HuH-7 (cell line): ENCODE measurements at regions not wholly inside any gene's neighbourhood (a gene's known extent, or its start where the extent isn't known, plus 50 kb on each side); places are given as distances from the start of the nearest gene placed in this dataset.
"Not testable (repeated sequence)": the region's sequence is repeated elsewhere in the genome, so short reads cannot be mapped to it uniquely, and the experiment has no call there.

ENCODE experiments used
- DNase-seq: peaks from one replicate; pipeline ENCODE4 v3.0.0; 2011; ENCODE audit warnings: low spot score

DNA sequence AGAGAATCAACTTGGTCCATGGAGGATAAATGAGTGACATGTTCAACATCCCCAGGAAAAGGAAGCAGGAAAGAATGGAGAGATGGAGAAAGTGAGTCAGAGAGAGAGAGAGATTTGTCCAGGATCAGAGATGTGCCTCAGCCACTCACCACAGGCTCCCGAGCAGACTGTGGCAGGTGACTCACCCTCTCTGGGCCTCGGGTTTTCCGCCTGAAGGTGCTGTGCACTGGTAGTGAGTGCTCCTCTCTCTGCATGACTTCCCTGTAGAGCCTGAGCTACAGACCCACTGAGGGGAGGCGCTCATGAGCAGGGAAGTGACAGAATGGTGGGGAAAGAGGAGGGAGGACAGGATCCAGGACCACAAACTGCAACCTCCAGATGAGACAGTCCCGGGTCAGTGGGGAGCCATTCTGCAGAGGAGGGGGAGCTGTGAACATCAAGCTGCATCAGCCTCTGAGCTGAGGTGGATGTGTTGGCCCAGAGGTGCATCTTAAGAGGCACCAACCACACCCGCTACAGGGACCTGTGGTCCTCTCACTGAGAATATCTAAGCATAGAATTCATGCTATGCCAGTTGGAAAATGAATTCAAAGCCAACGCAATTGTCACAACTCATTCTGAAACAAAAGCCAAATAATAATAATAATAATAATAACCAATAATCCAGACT lies 433.4 kb downstream of the BRD1 start:
- no peak for DNase-seq

DNA sequence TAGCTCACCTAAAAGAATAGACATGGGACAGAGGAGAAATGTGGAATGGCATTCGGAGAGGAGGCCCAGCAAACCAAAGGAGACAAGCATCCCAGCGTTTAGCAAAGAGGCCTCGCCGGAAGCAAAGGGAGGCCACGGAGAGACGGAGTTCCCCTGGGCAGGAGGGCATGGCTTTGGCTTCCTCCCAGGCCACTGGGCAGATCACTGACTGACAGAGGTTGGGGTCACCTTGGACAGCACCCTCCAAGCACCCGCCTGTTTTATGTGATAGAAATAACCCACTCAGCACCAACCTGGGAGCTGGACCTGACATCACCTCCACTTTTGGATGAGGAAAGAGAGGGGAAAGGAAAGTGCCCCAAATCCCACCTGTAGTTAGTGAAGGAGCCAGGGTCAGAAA lies 434.1 kb downstream of the BRD1 start:
- no peak for DNase-seq

DNA sequence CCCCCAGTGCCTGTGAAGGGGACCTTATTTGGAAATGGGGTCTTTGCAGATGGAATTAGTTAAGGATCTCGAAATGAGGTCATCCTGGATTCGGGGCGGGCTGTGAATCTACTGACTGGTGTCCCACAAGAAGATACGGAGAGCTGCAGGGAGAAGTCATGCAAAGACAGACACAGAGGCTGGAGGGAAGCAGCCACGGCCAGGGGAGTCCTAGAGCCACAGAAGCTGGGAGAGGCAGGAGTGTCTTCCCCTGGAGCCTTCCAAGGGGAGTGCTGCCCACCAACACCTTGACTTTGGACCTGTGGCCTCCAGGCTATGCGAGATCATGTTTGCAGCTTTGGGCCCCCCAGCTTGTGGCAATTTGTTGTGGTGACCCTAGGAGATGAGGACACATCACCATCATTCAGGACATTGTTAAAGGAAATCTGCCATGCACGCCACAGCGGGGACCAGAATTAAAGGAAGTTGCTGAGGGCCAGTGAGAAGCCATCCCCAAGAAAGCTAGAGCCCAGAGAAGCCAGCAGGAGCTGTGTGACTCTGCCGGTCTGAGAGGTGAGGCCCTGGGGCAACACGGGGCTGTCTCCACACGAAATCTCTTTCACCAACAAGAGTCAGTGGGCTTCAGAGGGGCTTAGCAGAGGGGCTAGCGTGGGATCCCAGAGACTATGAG lies 434.7 kb downstream of the BRD1 start:
- DNase-seq = no peak

DNA sequence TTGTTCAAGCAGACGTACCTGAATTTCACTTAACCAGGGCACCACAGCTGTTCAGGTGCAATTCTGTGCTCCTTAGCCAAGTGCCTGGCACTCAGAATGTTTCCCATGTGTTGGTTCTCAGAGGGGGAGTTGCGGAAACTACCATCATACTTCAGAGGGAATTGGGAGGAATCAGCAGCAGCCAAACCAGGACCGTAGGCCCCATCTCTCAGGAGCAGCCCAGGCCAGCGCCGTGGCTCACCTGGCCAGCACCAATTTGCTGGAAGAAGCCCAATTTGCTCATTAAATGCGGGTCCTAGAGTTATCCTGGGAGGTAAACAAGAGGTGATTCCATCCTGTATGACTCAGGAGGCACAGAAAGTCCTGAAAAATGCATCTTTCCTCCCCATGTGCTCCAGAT lies 435.4 kb downstream of the BRD1 start:
- DNase-seq = no peak

DNA sequence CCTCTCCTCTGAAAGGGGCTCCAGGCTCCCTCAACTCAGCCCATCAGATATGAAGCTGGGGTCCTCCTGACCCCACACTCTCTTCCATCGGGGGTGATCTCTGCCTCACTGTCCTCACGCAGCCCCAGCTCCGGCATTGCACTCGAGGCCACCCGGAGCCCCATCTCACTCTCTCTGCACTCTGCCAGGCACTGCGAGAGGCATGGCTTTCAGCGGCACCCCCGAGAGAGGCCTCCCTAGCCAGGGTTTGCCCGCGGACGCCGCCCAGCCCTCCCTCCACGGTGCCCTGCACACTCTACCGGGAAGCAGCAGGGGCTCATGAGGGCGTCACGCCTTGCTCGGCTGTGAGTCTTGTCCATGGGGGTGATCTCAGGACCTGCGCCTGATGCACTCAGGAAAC lies 436.2 kb downstream of the BRD1 start:
- no peak for DNase-seq

DNA sequence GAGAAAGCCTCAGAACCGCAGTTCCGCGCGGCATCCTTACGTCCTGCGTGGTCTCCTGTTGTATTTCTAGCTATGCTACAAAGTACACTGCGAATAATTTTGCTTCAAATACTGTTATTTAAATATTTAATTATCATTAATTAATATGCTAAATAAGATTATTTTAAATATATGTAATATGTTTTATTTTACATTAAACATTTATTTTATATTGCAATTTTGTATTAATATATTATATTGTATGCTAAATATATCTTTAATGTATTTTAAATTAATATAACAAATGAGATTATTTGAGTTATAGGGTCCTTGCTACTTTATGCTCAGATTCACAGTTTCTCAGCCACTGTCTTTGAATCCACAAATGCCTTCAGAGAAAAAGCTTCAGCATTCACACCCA lies 436.7 kb downstream of the BRD1 start:
- DNase-seq = no peak

DNA sequence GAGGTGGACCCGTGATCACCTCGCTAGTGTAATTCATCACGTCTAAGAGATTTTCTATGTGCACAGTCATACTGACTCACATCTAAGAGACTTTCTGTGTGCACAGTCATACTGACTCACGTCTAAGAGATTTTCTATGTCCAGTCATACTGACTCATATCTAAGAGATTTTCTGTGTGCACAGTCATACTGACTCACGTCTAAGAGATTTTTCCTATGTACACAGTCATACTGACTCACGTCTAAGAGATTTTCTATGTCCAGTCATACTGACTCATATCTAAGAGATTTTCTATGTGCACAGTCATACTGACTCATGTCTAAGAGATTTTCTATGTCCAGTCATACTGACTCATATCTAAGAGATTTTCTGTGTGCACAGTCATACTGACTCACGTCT lies 443.8 kb downstream of the BRD1 start:
- DNase-seq = not testable (repeated sequence)

DNA sequence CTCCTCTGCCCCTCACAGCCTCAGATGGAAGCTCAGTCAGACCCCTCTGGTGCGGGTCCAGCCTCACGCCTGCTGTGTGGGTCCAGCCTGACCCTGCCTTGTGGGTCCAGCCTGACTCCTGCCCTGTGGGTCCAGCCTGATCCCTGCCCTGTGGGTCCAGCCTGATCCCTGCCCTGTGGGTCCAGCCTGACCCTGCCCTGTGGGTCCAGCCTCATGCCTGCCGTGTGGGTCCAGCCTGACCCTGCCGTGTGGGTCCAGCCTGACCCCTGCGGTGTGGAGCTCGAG lies 445.3 kb downstream of the BRD1 start:
- DNase-seq = no peak

DNA sequence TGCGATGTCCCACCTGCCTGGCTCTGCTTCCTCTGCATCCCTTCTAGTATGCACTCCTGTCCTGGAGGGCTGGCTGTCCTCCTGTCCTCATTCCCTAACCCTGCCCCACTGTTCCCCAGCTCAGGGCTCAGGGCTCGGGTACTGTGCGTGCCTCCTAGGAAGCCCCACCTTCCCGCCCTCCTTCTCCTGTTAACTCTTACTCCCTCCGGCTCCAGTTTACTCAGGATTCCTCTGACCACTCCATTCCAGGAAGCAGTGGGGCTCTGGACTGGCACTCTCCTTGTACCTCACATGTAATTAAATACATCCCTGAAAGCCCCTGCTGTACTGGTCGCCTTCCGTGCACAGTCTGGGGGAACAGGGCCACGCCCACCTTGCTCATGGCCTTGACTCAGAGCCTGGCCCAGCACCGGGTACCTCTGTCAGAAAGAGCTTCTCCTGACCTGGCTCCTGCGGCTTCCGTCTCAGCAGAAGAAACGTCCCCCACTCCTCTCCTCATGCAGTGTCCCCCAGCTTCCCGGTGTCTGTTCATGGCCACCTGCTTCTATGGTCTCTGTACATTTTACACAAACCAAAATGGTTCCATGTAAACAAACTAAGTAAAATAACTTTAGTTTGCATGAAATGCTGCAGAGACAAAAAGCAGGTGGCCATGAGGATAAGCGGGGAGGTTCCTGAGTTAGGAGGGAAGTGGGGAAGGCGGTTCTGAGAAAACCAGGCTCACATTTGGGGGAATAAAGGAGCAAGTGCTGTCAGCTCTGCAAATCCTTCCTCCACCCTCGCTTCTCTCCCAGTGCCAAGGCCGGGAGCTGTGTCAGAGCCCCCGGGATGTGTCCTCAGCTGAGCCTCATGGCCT lies 445.9 kb downstream of the BRD1 start:
- DNase-seq = no peak

DNA sequence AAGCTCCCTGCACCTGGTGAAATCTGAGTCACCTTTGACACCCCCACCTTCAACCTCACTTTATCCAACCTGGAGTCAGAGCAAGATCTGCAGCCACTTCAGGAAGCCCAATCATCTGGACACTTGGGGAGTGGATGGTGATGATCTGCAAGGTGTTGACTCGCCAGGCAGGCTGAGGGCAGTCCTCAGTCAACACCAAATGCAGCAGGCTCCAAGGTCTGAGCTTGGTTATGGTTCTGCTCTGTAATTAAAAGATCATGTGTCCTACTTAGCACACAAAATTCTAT lies 446.9 kb downstream of the BRD1 start:
- no peak for DNase-seq

DNA sequence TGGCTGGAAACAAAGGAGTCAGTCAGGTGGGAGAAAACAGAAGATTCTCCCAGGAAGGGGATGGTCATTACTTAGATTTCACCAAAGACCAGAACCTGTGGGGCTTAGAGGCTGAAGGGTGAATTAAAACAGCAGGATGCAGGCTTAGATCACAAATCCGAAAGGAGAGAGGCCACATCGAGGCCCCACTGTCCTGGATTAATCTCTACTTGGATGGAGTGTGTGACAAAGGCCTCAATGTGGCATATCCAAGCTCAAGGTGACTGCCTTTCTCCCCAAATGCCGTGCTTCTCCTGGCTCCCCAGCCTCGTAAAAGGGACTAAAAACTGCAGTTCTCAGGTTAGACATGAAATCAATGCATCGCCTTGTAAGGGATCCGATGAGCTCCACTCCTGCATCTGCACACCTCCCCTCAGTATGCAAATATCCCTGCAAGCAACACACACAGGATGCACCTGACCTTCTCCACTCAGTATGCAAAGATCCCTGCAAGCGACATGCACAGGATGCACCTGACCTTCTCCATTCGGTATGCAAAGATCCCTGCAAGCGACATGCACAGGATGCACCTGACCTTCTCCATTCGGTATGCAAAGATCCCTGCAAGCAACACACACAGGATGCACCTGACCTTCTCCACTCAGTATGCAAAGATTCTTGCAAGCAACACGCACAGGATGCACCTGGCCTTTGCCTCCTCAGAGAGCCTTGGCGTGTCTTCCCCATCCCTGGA lies 447.4 kb downstream of the BRD1 start:
- DNase-seq = no peak

DNA sequence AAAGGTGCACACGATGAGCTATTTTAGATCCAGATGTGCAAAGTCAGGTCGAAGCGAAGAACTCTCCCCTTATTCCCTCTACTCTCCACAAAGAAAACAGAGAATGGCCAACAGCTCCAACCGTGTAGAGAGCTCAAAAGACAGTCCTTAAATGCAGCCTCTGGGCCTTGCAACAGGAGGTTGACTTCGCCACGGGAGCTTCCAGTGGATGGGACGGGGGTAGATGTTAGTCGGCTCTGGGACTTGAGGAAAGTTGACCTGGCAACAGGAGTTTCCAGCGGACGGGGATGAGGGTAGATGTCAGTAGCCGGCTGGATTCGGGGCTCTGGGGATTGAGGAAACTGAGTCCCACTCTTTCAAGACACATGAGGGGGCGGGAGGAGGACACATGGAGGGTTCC lies 450.4 kb downstream of the BRD1 start:
- DNase-seq = no peak

DNA sequence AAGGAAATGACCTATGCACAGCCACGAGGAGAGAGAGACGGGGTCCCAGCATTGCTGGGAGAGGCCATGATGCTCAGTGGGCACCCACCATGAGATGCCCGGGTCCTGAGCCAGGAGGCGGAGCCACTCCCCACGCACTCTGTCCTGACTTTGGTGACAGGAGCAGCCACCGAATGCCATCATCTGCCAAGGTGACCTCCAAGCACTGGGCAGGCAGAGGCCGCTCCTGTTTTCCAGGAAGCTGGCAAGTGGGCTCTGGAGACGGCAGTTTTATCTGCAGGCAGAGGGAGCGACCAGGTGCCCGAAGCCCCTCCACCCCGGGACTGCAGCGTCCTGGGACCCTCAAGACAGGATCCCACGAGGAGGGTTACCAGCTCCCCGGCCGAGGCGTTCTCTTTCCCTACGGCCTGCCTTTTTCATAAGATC lies 453.9 kb downstream of the BRD1 start:
- DNase-seq = no peak

DNA sequence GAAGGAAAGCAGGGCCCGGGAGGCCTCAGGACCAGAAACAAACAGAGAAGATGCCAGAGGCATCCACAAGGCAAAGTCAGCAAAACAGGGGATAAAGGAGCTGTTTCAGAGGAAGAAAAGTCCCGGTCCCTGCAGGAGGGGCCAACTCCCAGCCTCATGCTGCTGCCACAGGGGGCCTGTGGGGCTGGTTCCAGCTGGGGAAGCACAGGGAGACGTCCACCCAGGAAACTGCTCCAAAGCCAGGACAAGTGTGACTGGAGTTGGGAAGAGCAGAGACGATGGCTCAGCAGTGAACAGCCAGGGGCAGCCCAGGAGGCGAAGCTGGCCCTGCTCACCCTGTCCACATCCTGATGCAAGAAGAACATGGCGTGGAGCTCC lies 454.4 kb downstream of the BRD1 start:
- DNase-seq = no peak

DNA sequence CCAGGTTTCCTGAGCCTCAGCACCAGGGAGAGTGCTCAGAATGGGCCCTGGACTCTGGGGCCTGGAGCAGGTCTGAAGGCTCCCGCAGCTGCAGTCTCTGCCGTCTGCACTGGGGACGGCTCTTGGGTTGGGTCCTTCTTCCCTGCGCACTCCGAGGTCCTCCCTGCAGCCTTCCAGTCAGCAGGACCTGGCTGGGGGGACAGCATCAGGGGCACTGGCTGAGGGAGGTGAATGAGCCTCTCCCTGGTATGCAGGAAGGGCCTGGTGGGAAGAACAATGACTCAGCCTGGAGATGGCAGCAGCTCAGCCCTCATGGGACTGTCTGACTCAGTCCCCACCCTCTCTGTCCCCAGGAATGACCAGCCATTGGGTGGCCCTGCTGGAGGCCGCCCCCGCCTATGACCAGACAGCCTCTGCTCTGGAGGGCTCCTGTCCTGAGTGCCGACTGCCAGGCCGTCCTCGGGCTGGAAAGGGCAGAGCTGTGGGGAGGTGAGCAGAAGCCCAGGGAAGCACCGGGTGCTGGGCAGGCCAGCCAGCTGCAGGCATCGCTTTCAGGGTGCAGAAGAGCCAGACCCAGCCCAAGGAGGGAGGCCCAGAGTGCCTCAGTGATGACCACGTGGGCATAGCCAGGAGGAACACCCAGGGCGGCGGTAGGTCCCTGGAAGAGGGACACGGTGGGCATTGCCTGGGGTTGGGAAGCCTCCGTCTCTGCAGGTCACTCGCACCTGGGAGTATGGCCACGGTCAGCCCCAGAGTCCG lies 455.0 kb downstream of the BRD1 start:
- DNase-seq = peak; percentile 34

DNA sequence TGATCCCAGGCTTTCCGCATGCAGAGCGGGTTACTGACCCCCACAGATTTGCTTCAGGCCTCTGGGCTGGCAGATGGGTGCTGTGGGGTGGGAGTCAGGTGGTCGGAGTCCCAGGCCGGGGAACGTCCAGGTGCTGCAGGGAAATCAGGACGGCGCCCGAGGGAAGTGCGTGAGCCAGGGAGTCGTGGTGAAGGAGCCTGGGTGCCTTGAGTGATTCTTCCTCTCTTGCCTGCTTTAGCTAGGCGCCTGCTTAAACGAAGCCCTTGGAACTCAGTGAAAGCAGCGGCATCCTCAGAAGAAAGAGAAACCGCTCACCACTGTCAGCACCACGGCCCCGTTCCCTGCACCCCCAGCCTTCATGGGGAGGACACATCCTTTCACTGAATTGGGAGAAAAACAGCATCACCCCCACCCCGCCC lies 455.6 kb downstream of the BRD1 start:
- no peak for DNase-seq

DNA sequence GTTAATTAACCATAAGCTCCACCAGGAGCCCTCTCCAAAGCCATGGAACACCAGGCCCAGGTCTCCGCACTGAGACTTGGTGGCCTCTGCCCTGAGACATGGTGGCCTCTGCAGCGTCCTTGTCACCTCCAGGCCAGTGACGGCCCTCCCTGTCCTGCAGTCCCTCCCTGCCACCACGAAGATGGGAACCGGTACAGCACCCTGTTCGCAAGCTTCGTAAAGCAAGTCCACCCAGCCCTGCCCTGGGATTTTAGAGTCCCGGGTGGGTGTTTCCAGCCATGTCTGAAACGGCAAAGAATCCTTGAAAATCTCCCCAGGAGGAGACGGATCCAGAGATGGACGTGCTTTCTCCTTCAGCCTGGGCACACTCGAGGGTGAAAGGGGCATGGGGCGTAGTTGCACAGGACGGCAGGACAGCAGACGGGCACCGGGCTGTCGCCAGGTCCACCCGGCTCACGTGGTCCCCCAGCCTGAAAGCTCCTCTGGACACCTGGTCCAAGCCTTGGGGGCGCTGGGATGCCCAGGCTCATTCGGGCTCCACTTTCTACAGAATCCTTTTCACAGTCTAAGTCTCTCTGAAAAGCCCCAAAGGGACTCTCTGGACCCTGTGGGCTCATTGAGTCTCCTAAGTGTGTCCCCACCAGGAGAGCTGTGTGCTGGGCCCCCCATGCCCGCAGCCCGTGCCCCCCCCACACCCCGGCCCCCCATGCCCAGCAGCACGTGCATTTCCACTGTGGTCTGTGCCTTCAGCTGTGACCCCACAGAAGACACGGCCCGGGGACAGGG lies 456.2 kb downstream of the BRD1 start:
- DNase-seq = no peak

DNA sequence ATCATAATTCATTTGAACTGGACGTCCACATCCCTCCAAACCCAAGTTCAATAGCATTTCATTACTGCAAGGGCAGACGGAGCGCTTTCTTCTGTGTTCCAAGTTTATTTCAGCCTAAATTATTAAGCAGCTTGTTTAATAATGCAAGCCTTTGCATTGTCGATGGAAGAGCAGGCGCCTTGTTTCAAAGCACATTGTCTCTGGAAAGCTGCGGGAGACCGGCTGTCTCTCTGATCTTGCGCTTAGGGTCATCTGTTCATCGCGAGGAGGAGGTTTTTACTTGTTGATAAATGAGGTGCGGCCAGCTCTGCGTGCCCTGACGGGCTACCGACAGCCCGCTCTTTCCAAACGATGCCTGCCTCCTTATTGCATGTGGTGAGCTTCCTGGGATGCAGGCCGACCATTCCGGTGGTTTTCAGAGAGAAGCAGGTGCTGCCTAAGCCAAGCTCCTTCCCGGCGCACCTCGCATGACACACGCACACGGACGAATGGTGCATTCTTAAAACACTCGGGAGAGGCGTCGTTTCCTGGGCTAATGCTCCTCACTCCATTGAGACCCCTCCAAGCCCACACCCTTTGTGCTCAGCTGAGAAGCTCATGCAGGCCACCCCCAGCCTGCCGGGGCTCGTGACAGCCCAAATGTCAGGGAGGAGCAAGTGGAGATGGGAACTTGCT lies 456.9 kb downstream of the BRD1 start:
- no peak for DNase-seq

DNA sequence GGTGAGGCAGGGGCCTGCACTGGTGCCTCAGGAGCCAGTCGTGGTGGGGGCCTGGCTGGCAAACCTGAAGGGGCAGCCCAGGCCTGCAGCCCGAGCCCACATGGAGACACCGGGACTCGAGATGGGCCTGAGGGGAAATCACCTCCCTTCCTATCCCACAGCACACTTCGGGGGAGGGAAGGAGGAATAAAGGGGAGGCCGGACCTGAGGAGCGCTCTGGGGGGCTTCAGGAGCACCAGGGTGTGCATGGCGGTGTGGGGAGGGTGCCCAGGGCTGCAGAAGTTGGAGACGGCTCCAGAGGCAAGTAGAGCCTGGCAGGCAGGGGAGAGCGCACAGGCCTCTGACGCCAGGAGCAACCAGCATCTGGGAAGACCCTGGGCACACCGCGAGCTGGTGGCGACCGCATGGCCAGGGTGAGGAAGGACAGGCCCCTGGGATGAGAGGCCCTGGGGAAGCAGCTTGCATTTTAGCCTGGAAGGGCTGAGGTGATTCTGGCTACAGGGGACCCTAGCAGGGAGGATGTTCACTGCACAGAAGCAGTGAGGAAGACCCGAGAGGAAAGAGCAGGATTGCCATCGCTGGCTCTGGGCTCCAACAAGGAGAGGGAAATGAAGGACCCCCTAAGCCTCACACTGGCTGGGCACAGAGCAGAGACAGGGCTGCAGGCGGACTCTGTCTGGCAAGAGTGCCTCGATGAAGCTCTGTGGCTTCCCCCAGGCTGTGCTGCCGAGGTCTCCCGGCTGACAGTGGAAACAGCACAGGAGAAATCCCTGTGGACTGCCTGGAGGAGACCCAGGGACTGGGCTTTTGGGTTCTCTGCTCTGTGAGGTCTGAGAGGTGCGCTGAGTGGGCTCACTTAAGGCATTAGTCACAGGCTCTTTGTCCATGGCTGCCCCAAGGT lies 457.7 kb downstream of the BRD1 start:
- DNase-seq = no peak
